HepG2 (cell line): ENCODE measurements at regions not wholly inside any gene's neighbourhood (a gene's known extent, or its start where the extent isn't known, plus 50 kb on each side); places are given as distances from the start of the nearest gene placed in this dataset.

Experiments used
- ATAC-seq: fragments of 200-7000 bp; cut with Tn5 transposase; 3 replicates; pipeline ENCODE4 v1.9.1; 2020; ENCODE audit warnings: mild to moderate bottlenecking, moderate library complexity
- BruUV-seq: library from RNA; stranded (reverse); fragments of 400-500 nt; replicated peaks from 2 replicates; lab custom pipeline; 2021; lab: Mats Ljungman, UMichigan
- CTCF ChIA-PET: fragments of 300-600 bp; formaldehyde crosslinking; extraction: SDS; loops from one replicate; lab custom pipeline; 2021; ENCODE audit warnings: low total read pairs, inconsistent platforms, low intra/inter-chr PET ratio; lab: Yijun Ruan, JAX
- POLR2A ChIA-PET: fragments of 350-600 bp; sonication (Branson Sonifier 250); formaldehyde crosslinking; loops from one replicate; lab custom pipeline; 2020; ENCODE audit warnings: antibody characterized with exemption, inconsistent platforms; lab: Yijun Ruan, JAX
- DNase-seq: peaks from one replicate; pipeline ENCODE4 v3.0.0-alpha.2; 2015; ENCODE audit warnings: low spot score
- FAIRE-seq: peaks from 3 replicates; lab custom pipeline; 2011; peaks lifted over from hg19 to GRCh38; lab: Jason Lieb, UNC
- H2AFZ ChIP-seq: one replicate; pipeline ENCODE4 v1.6.1; 2011; ENCODE audit warnings: low read length, inconsistent platforms
- H3K27ac ChIP-seq: fragments of 300-600 bp; 3 replicates; pipeline ENCODE4 v1.8.0; 2011; ENCODE audit warnings: mixed run types, mild to moderate bottlenecking, mixed read lengths, low read length, inconsistent platforms; ENCODE audit not compliant: insufficient read depth; ENCODE audit errors: extremely low read length
- H3K27me3 ChIP-seq, 2 experiments: fragments of 200-600 bp in 1 of 2; 2 replicates in 1 of 2; 3 replicates in 1 of 2; pipeline versions ENCODE4 v1.6.0 to v1.8.0; 2011; ENCODE audit warnings: low read length in 2 of 2, mild to moderate bottlenecking in 2 of 2, moderate library complexity in 2 of 2, inconsistent platforms in 1 of 2; ENCODE audit not compliant: insufficient read depth in 2 of 2, control insufficient read depth in 1 of 2
- H3K36me3 ChIP-seq, 2 experiments: fragments of 200-600 bp in 1 of 2; replicated peaks in 1 of 2; 2 replicates in 1 of 2; 3 replicates in 1 of 2; pipeline versions ENCODE4 v1.5.1 to v1.8.0; 2011; ENCODE audit warnings: low read length in 2 of 2, inconsistent platforms in 1 of 2; ENCODE audit not compliant: insufficient read depth in 2 of 2, control insufficient read depth in 1 of 2
- H3K4me1 ChIP-seq: 2 replicates; pipeline ENCODE4 v1.5.1; 2012; ENCODE audit warnings: low read length, inconsistent platforms; ENCODE audit not compliant: insufficient read depth
- H3K4me2 ChIP-seq: 2 replicates; pipeline ENCODE4 v1.6.0; 2011; ENCODE audit warnings: low read depth, low read length, inconsistent platforms
- H3K4me3 ChIP-seq, 3 experiments: fragments of 200-600 bp in 1 of 3; sonication (generic), shearing (Covaris generic) in 1 of 3; replicated peaks in 1 of 3; 2 replicates each; pipeline ENCODE4 v1.5.1; 2011 to 2016; ENCODE audit warnings: low read length in 3 of 3, inconsistent platforms in 2 of 3, low read depth in 2 of 3, mild to moderate bottlenecking in 2 of 3, control low read depth in 1 of 3, mixed read lengths in 1 of 3; ENCODE audit not compliant: insufficient read depth in 1 of 3
- H3K79me2 ChIP-seq: one replicate; pipeline ENCODE4 v1.6.1; 2011; ENCODE audit warnings: low read length, inconsistent platforms; ENCODE audit not compliant: insufficient read depth
- H3K9ac ChIP-seq: 2 replicates; pipeline ENCODE4 v1.6.0; 2011; ENCODE audit warnings: mild to moderate bottlenecking, low read depth, low read length, inconsistent platforms; ENCODE audit not compliant: insufficient read depth
- H3K9me3 ChIP-seq: 2 replicates; pipeline ENCODE4 v1.5.1; 2012; ENCODE audit warnings: mild to moderate bottlenecking, low read length
- H4K20me1 ChIP-seq: 2 replicates; pipeline ENCODE4 v1.6.0; 2011; ENCODE audit warnings: inconsistent platforms, mild to moderate bottlenecking, low read length, moderate library complexity; ENCODE audit not compliant: insufficient read depth
- HBP1 ChIP-seq: IDR thresholded peaks from 2 replicates; pipeline ENCODE4 v1.6.1; 2016; ENCODE audit warnings: low read depth, control low read depth
- JUNB ChIP-seq: sonication (generic); formaldehyde crosslinking; IDR thresholded peaks from 2 replicates; pipeline ENCODE4 v1.8.0; 2022; ENCODE audit warnings: missing genetic modification reagents, mild to moderate bottlenecking, borderline replicate concordance
- NCOA2 ChIP-seq: sonication (generic); formaldehyde crosslinking; IDR thresholded peaks from 2 replicates; pipeline ENCODE4 v1.8.0; 2022; ENCODE audit warnings: inconsistent platforms
- PATZ1 ChIP-seq: sonication (generic); formaldehyde crosslinking; IDR thresholded peaks from 2 replicates; pipeline ENCODE4 v1.4.0; 2020; ENCODE audit warnings: missing genetic modification reagents
- STAG1 ChIP-seq: sonication (generic); formaldehyde crosslinking; IDR thresholded peaks from 2 replicates; pipeline ENCODE4 v1.4.0; 2020; ENCODE audit warnings: missing genetic modification reagents
- THAP8 ChIP-seq: sonication (generic); formaldehyde crosslinking; IDR thresholded peaks from 2 replicates; pipeline ENCODE4 v1.5.1; 2020; ENCODE audit warnings: missing genetic modification reagents, mild to moderate bottlenecking, borderline replicate concordance
- TRAFD1 ChIP-seq: sonication (generic); formaldehyde crosslinking; IDR thresholded peaks from 2 replicates; pipeline ENCODE4 v1.5.1; 2020; ENCODE audit warnings: missing genetic modification reagents, mild to moderate bottlenecking, borderline replicate concordance
- ZBTB38 ChIP-seq: sonication (generic); formaldehyde crosslinking; IDR thresholded peaks from 2 replicates; pipeline ENCODE4 v1.5.1; 2020; ENCODE audit warnings: mild to moderate bottlenecking, missing genetic modification reagents
- ZNF235 ChIP-seq: sonication (generic); formaldehyde crosslinking; IDR thresholded peaks from 2 replicates; pipeline ENCODE4 v1.8.1; 2023; ENCODE audit warnings: mild to moderate bottlenecking, missing genetic modification reagents, borderline replicate concordance
- ZNF275 ChIP-seq: sonication (generic); formaldehyde crosslinking; IDR thresholded peaks from 2 replicates; pipeline ENCODE4 v1.8.0; 2022; ENCODE audit warnings: missing genetic modification reagents, mild to moderate bottlenecking, inconsistent platforms, borderline replicate concordance
- ZNF503 ChIP-seq: sonication (generic); formaldehyde crosslinking; IDR thresholded peaks from 2 replicates; pipeline ENCODE4 v1.4.0; 2020; ENCODE audit warnings: missing genetic modification reagents
- ZNF512 ChIP-seq: sonication (generic); formaldehyde crosslinking; IDR thresholded peaks from 2 replicates; pipeline ENCODE4 v1.4.0; 2020; ENCODE audit warnings: mild to moderate bottlenecking, missing genetic modification reagents
- ZNF766 ChIP-seq: sonication (generic); formaldehyde crosslinking; IDR thresholded peaks from 2 replicates; pipeline ENCODE4 v1.5.0; 2020; ENCODE audit warnings: missing genetic modification reagents, borderline replicate concordance
- WGBS: methylation state at CpG from one replicate; pipeline ENCODE4 v1.1.6; 2017; ENCODE audit warnings: low lambda C conversion rate; 5-methylcytosine and 5-hydroxymethylcytosine counted together
- in situ Hi-C: cut with HindIII; loops from 2 replicates; pipeline ENCODE4 v1.10.0; 2017; ENCODE audit warnings: low pct_unique_long_range_greater_than_20kb; ENCODE audit not compliant: extremely low pct_ligation_motif_present
- intact Hi-C: fragments of 100-400 bp; cut with micrococcal nuclease; formaldehyde crosslinking; loops from one replicate; pipeline ENCODE4 v1.10.0; 2022; ENCODE audit not compliant: unreplicated experiment

- intact Hi-C loops: no loop called here
- TF ChIP-seq ZBTB38 (no peak), STAG1 (CRISPR knock-in tag) (no peak), PATZ1 (CRISPR knock-in tag) (no peak), NCOA2 (no peak), ZNF512 (CRISPR knock-in tag) (no peak), THAP8 (CRISPR knock-in tag) (no peak), ZNF766 (no peak), HBP1 (CRISPR knock-in tag) (no peak), JUNB (no peak), ZNF503 (CRISPR knock-in tag) (no peak), ZNF235 (CRISPR knock-in tag) (no peak), ZNF275 (CRISPR knock-in tag) (no peak), TRAFD1 (no peak)
Observed at GRCh38 chr16:80208015-80208414, 332.8 kb upstream of the DYNLRB2 start.

More at GRCh38 chr16:80208015-80208414, 332.8 kb upstream of the DYNLRB2 start:
- Histone ChIP-seq H4K20me1 (no peaks in the 10 kb centered on the region), H2AFZ (no peak overlapping the region), H3K4me1 (no peaks in the 10 kb centered on the region), H3K4me2 (no peak overlapping the region), H3K79me2 (no peaks in the 10 kb centered on the region), H3K27me3 (no peaks in the 10 kb centered on the region), H3K36me3 (no peaks in the 10 kb centered on the region), H3K27ac (no peak overlapping the region), H3K9me3 (no peaks in the 10 kb centered on the region), H3K4me3 (no peak overlapping the region), H3K9ac (no peak overlapping the region)
- ChIA-PET POLR2A (interaction anchor here (0.8 kb wide), 1 partner anchor 58 kb away, joined by 3 read pairs; no protein-coding TSS in a partner anchor), CTCF (no interaction called here)
- ATAC-seq (no peak), DNase-seq (no peak), FAIRE-seq (no peak)
- in situ Hi-C loops: no loop called here
- WGBS: 8% methylated on average over 2 of the region's 2 CpGs
- BruUV-seq: no TSS peak
